DND-41 (cell line): ENCODE measurements at regions not wholly inside any gene's neighbourhood (a gene's known extent, or its start where the extent isn't known, plus 50 kb on each side); places are given as distances from the start of the nearest gene placed in this dataset.
A peak's percentile ranks its signal among the peaks of the same experiment; 100 is the strongest.

Source experiments
- ATAC-seq: fragments of 200-7000 bp; cut with Tn5 transposase; 3 replicates; pipeline ENCODE4 v1.9.1; 2021; ENCODE audit warnings: low read depth; ENCODE audit not compliant: insufficient read depth
- DNase-seq: peaks from one replicate; pipeline ENCODE4 v3.0.0-alpha.2; 2020
- H2AFZ ChIP-seq: 2 replicates; pipeline ENCODE4 v1.6.0; 2012; ENCODE audit warnings: low read depth, low read length
- H3K27ac ChIP-seq: 2 replicates; pipeline ENCODE4 v1.5.1; 2012; ENCODE audit warnings: low read length, inconsistent platforms
- H3K27me3 ChIP-seq: fragments of 200-600 bp; sonication (generic); 2 replicates; pipeline ENCODE4 v1.6.0; 2012; ENCODE audit warnings: low read length, mild to moderate bottlenecking, inconsistent platforms; ENCODE audit not compliant: insufficient read depth, poor library complexity
- H3K36me3 ChIP-seq: 2 replicates; pipeline ENCODE4 v1.5.1; 2012; ENCODE audit warnings: low read length, inconsistent platforms; ENCODE audit not compliant: insufficient read depth
- H3K4me1 ChIP-seq: 2 replicates; pipeline ENCODE4 v1.5.1; 2012; ENCODE audit warnings: mild to moderate bottlenecking, low read length; ENCODE audit not compliant: insufficient read depth
- H3K4me2 ChIP-seq: 2 replicates; pipeline ENCODE4 v1.6.0; 2012; ENCODE audit warnings: mild to moderate bottlenecking, moderate library complexity, low read length, inconsistent platforms; ENCODE audit not compliant: insufficient read depth
- H3K4me3 ChIP-seq, 2 experiments: fragments of 200-600 bp in 1 of 2; shearing (Covaris generic) in 1 of 2; 2 replicates each; pipeline ENCODE4 v1.5.1; 2012 to 2016; ENCODE audit warnings: inconsistent platforms in 2 of 2, low read length in 2 of 2, mild to moderate bottlenecking in 2 of 2, low read depth in 1 of 2, moderate library complexity in 1 of 2
- H3K79me2 ChIP-seq: 2 replicates; pipeline ENCODE4 v1.6.0; 2012; ENCODE audit warnings: low read length, inconsistent platforms; ENCODE audit not compliant: insufficient read depth
- H3K9ac ChIP-seq: 2 replicates; pipeline ENCODE4 v1.6.0; 2012; ENCODE audit warnings: low read depth, mild to moderate bottlenecking, inconsistent platforms, low read length, moderate library complexity
- H3K9me3 ChIP-seq: 2 replicates; pipeline ENCODE4 v1.5.1; 2012; ENCODE audit warnings: low read length, moderate library complexity, mild to moderate bottlenecking, inconsistent platforms; ENCODE audit not compliant: insufficient read depth, severe bottlenecking
- H4K20me1 ChIP-seq: 2 replicates; pipeline ENCODE4 v1.6.0; 2012; ENCODE audit warnings: low read length; ENCODE audit not compliant: insufficient read depth
- EZH2 ChIP-seq: IDR thresholded peaks from 3 replicates; pipeline ENCODE4 v1.6.1; 2012; ENCODE audit warnings: borderline replicate concordance, low read depth, mild to moderate bottlenecking, moderate library complexity, low read length, inconsistent platforms; ENCODE audit not compliant: severe bottlenecking
- TF ChIP-seq, protein P1 (sequence below): IDR thresholded peaks from 2 replicates; pipeline ENCODE4 v1.5.1; 2012; ENCODE audit warnings: borderline replicate concordance, low read length, moderate library complexity, mild to moderate bottlenecking; ENCODE audit not compliant: poor library complexity, severe bottlenecking; ENCODE audit errors: extremely low read depth

DNA sequence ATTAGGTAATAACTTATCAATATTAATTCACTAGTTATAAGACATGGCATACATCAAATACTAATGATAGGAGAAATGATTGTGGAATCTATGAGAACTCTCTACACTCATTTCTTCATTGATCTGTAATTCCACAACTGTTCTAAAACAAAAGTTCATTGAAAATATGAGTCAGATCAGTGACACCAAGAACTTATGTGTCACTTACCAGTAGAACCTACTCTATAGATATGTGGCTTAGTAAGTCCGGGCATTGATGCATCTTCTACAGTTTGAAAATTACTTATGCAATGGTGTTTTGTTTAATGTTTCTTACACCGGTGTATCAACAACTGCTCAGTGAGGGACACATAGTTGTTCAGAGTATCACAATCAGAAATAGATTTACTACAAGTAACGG is 520.3 kb downstream of the ARAP2 start:
- no peak overlapping the region for H3K9ac ChIP-seq
- no peaks in the 10 kb centered on the region for H3K79me2 ChIP-seq
- no peak overlapping the region for H2AFZ ChIP-seq
- no peak for DNase-seq
- H3K4me1 ChIP-seq: no peaks in the 10 kb centered on the region
- no peak overlapping the region for H3K4me3 ChIP-seq
- no peaks in the 10 kb centered on the region for H3K36me3 ChIP-seq
- no peaks in the 10 kb centered on the region for H4K20me1 ChIP-seq
- no peaks in the 10 kb centered on the region for H3K27me3 ChIP-seq
- no peak overlapping the region for H3K27ac ChIP-seq
- H3K9me3 ChIP-seq: no peaks in the 10 kb centered on the region
- no peak overlapping the region for H3K4me2 ChIP-seq
- no peak for ATAC-seq
- TF ChIP-seq, protein P1, sequence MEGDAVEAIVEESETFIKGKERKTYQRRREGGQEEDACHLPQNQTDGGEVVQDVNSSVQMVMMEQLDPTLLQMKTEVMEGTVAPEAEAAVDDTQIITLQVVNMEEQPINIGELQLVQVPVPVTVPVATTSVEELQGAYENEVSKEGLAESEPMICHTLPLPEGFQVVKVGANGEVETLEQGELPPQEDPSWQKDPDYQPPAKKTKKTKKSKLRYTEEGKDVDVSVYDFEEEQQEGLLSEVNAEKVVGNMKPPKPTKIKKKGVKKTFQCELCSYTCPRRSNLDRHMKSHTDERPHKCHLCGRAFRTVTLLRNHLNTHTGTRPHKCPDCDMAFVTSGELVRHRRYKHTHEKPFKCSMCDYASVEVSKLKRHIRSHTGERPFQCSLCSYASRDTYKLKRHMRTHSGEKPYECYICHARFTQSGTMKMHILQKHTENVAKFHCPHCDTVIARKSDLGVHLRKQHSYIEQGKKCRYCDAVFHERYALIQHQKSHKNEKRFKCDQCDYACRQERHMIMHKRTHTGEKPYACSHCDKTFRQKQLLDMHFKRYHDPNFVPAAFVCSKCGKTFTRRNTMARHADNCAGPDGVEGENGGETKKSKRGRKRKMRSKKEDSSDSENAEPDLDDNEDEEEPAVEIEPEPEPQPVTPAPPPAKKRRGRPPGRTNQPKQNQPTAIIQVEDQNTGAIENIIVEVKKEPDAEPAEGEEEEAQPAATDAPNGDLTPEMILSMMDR: no peak
- TF ChIP-seq EZH2: no peak

DNA sequence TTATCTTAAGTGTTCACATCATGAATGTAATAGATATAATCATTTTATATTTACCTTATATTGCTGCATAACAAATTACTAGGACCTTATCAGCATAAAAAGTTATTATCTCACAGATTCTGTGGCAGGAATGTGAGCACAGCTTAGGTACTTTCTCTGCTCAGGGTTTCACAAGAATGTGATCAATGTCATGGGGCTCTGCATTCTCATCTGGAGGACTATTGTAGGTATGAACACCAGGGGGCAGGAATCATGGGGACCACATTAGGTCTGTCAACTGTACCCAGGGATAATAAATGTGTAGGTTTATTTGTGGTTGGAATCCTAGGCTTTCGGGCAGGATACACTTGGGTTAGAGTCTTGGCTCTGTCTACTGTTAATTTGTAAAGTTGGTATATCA is 519.2 kb downstream of the ARAP2 start:
- H3K79me2 ChIP-seq: no peaks in the 10 kb centered on the region
- ATAC-seq: 0 out of 3 replicates have a peak, but pooled peaks have one; percentile 44
- H3K9me3 ChIP-seq: no peaks in the 10 kb centered on the region
- TF ChIP-seq, protein P1: peak; percentile 43
- no peak for TF ChIP-seq EZH2
- H4K20me1 ChIP-seq: no peaks in the 10 kb centered on the region
- DNase-seq: no peak
- no peaks in the 10 kb centered on the region for H3K27me3 ChIP-seq
- no peak overlapping the region for H2AFZ ChIP-seq
- H3K9ac ChIP-seq: no peak overlapping the region
- no peaks in the 10 kb centered on the region for H3K36me3 ChIP-seq
- H3K4me3 ChIP-seq: no peak overlapping the region
- no peak overlapping the region for H3K4me2 ChIP-seq
- H3K4me1 ChIP-seq: no peaks in the 10 kb centered on the region
- no peak overlapping the region for H3K27ac ChIP-seq

DNA sequence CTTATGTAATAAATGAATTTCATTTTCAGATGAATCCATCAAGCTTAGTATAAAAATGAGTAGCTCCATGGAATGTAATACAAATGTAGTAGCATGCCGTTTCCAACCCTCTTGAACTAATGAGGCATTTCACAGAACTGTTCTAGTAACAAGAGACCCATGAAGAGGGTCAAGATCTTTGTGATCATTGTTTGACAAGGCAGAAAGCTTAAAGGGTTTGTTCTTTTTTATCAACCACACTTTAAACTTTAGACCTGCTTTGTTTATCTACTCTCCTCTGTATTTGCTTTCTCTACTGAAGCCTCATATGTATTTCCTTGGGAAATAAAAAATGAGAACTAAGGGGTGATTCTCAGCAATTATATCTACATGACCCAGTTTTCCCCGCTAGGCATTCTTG is 513.9 kb downstream of the ARAP2 start:
- ATAC-seq: no peak
- no peaks in the 10 kb centered on the region for H3K4me1 ChIP-seq

More for the DNA sequence above, 513.9 kb downstream of the ARAP2 start:
- DNase-seq: no peak
- H3K27me3 ChIP-seq: no peaks in the 10 kb centered on the region
- H3K79me2 ChIP-seq: no peaks in the 10 kb centered on the region
- no peaks in the 10 kb centered on the region for H3K9me3 ChIP-seq
- no peak for TF ChIP-seq EZH2
- TF ChIP-seq, protein P1: no peak
- H3K27ac ChIP-seq: no peak overlapping the region
- H2AFZ ChIP-seq: no peak overlapping the region
- no peak overlapping the region for H3K4me3 ChIP-seq
- no peaks in the 10 kb centered on the region for H4K20me1 ChIP-seq
- H3K36me3 ChIP-seq: no peaks in the 10 kb centered on the region
- H3K9ac ChIP-seq: no peak overlapping the region
- H3K4me2 ChIP-seq: no peak overlapping the region
